Trophoblast cell (in vitro differentiated cells and primary cell): ENCODE measurements at regions not wholly inside any gene's neighbourhood (a gene's known extent, or its start where the extent isn't known, plus 50 kb on each side); places are given as distances from the start of the nearest gene placed in this dataset.

ENCODE experiments used
- DNase-seq, 2 donors: peaks; one replicate each; pipeline ENCODE4 v3.0.0-alpha.2; 2016
- H2AFZ ChIP-seq: 2 replicates; pipeline ENCODE4 v1.6.1; 2013; ENCODE audit warnings: low read length, moderate library complexity, mild to moderate bottlenecking; ENCODE audit not compliant: insufficient read depth, poor library complexity
- H2AK5ac ChIP-seq: 2 replicates; pipeline ENCODE4 v1.6.1; 2013; ENCODE audit warnings: mild to moderate bottlenecking, low read length
- H2BK120ac ChIP-seq: 2 replicates; pipeline ENCODE4 v1.6.1; 2013; ENCODE audit warnings: low read length, mild to moderate bottlenecking, moderate library complexity; ENCODE audit not compliant: insufficient read depth, poor library complexity
- H2BK12ac ChIP-seq: 2 replicates; pipeline ENCODE4 v1.6.1; 2013; ENCODE audit warnings: mild to moderate bottlenecking, low read length, moderate library complexity
- H2BK5ac ChIP-seq: 2 replicates; pipeline ENCODE4 v1.6.1; 2013; ENCODE audit warnings: low read length, low read depth, moderate library complexity, mild to moderate bottlenecking; ENCODE audit not compliant: poor library complexity
- H3K14ac ChIP-seq: 2 replicates; pipeline ENCODE4 v1.6.1; 2013; ENCODE audit warnings: mild to moderate bottlenecking, low read length
- H3K18ac ChIP-seq: 2 replicates; pipeline ENCODE4 v1.6.1; 2013; ENCODE audit warnings: mild to moderate bottlenecking, low read length
- H3K23ac ChIP-seq: 2 replicates; pipeline ENCODE4 v1.6.1; 2013; ENCODE audit warnings: low read length
- H3K27ac ChIP-seq: 2 replicates; pipeline ENCODE4 v1.5.1; 2013; ENCODE audit warnings: low read depth, mild to moderate bottlenecking, inconsistent platforms, low read length, moderate library complexity
- H3K27me3 ChIP-seq: 2 replicates; pipeline ENCODE4 v1.6.1; 2013; ENCODE audit warnings: inconsistent platforms, mild to moderate bottlenecking, low read length, moderate library complexity; ENCODE audit not compliant: insufficient read depth
- H3K36me3 ChIP-seq, 2 experiments: 1 replicate in 1 of 2; 2 replicates in 1 of 2; pipeline ENCODE4 v1.6.1; 2013; ENCODE audit warnings: low read length in 2 of 2, mild to moderate bottlenecking in 2 of 2, moderate library complexity in 1 of 2; ENCODE audit not compliant: insufficient read depth in 2 of 2, control insufficient read depth in 1 of 2
- H3K4ac ChIP-seq: 2 replicates; pipeline ENCODE4 v1.6.1; 2013; ENCODE audit warnings: low read depth, mild to moderate bottlenecking, low read length, moderate library complexity
- H3K4me1 ChIP-seq, 2 experiments: 1 replicate in 1 of 2; 2 replicates in 1 of 2; pipeline ENCODE4 v1.6.1; 2013; ENCODE audit warnings: low read length in 2 of 2, mild to moderate bottlenecking in 2 of 2, moderate library complexity in 1 of 2; ENCODE audit not compliant: insufficient read depth in 2 of 2, control insufficient read depth in 1 of 2
- H3K4me2 ChIP-seq: 2 replicates; pipeline ENCODE4 v1.6.1; 2013; ENCODE audit warnings: inconsistent platforms, mild to moderate bottlenecking, low read length, moderate library complexity
- H3K4me3 ChIP-seq: 2 replicates; pipeline ENCODE4 v1.5.1; 2013; ENCODE audit warnings: mild to moderate bottlenecking, low read depth, low read length, inconsistent platforms
- H3K79me1 ChIP-seq: one replicate; pipeline ENCODE4 v1.6.1; 2013; ENCODE audit warnings: low read length
- H3K79me2 ChIP-seq: 2 replicates; pipeline ENCODE4 v1.6.1; 2013; ENCODE audit warnings: low read length, mild to moderate bottlenecking; ENCODE audit not compliant: control insufficient read depth, insufficient read depth, poor library complexity
- H3K9ac ChIP-seq: 2 replicates; pipeline ENCODE4 v1.6.1; 2013; ENCODE audit warnings: mild to moderate bottlenecking, low read length
- H3K9me3 ChIP-seq: 2 replicates; pipeline ENCODE4 v1.6.1; 2013; ENCODE audit warnings: low read depth, mild to moderate bottlenecking, control low read depth, inconsistent platforms, low read length; ENCODE audit not compliant: insufficient read depth
- H4K12ac ChIP-seq: 2 replicates; pipeline ENCODE4 v1.6.1; 2013; ENCODE audit warnings: low read depth, mild to moderate bottlenecking, low read length, moderate library complexity
- H4K8ac ChIP-seq: 2 replicates; pipeline ENCODE4 v1.6.1; 2013; ENCODE audit warnings: low read depth, mild to moderate bottlenecking, low read length, moderate library complexity
- H4K91ac ChIP-seq: one replicate; pipeline ENCODE4 v1.6.1; 2013; ENCODE audit warnings: low read depth, mild to moderate bottlenecking, low read length, moderate library complexity
- WGBS: extraction: QIAGEN DNeasy Blood & Tissue Kit; methylation state at CpG from one replicate; pipeline ENCODE4 v1.1.7; 2013; ENCODE audit warnings: missing lambda C conversion rate; ENCODE audit not compliant: insufficient read length, insufficient coverage; ENCODE audit errors: extremely low coverage; 5-methylcytosine and 5-hydroxymethylcytosine counted together

DNA sequence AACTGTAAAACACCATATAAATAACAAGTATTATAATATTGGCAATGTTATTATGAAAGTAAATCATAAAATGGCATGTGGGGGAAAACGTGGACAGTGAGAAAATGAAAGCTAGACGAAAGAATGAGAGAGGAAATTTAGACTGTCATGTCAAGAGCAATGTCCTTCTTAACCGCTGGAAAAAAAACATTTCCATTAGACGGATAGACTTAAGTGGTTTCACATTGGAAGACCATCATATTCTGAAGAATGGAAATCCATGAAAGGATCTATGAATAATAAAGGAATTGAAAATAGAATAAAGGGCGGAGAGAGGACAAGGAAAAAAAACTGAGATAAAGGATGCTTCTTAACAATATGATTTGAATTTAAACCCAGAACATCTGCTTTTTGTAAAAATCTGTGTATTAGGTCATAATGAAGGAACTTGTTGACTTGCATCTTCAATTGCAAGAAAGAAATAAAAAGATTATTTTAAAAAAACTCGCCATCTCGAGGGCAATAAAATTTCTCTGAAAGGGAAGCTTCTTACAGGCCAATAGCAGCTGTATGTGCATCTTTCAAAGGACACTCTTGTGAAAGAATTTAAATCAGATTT is 90.6 kb downstream of the SPRY2 start:
- Histone ChIP-seq H3K4me3 (no peak overlapping the region), H3K23ac (no peak overlapping the region), H2BK120ac (no peak overlapping the region), H3K27ac (no peak overlapping the region), H3K14ac (no peak overlapping the region), H4K8ac (no peak overlapping the region), H3K18ac (no peak overlapping the region), H2AFZ (no peak overlapping the region), H3K4ac (no peak overlapping the region), H4K91ac (no peak overlapping the region), H3K79me1 (no peaks in the 10 kb centered on the region), H3K4me2 (no peak overlapping the region), H3K27me3 (no peaks in the 10 kb centered on the region), H3K9me3 (no peaks in the 10 kb centered on the region), H2BK12ac (no peak overlapping the region), H3K9ac (no peak overlapping the region), H3K79me2 (no peaks in the 10 kb centered on the region), H4K12ac (no peak overlapping the region), H3K36me3 (no peaks in the 10 kb centered on the region), H2BK5ac (no peak overlapping the region), H2AK5ac (no peak overlapping the region), H3K4me1 (no peaks in the 10 kb centered on the region)
- DNase-seq: no peak
- WGBS: no CpG with 5 or more reads among the region's 7 CpGs

DNA sequence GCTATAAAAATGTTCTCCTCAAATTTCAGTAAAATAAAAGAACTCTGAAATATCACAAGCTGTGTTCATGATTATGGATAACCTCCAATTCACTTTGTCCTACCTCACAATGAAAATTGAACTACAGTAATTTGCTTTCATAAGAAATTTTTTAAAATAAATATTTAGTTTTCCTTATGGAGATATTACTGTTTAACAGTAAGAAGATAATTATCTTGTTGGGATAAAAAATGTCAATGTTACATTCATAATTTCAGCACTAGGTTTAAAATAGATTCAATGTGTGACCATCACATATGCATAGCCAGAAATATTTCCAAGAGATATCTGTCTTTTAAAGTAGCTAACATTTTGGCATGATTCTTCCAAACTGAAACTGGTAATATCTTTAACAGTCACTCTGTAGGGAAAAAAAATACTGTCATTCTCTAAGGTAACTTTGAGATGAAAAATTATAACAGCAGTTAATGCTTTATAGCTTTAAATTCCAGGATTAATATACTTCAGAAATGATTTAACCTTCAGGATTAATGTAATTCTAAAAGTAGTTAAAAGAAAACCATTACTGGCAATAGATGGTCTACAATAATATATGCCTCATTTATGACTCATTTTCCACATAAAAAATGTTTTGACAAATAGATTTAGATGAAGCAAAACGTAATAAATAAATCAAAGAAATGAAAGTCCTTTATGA is 91.3 kb downstream of the SPRY2 start:
- Histone ChIP-seq H3K4me2 (no peak overlapping the region), H3K79me2 (no peaks in the 10 kb centered on the region), H3K27me3 (no peaks in the 10 kb centered on the region), H3K9me3 (no peaks in the 10 kb centered on the region), H2AK5ac (no peak overlapping the region), H2BK5ac (no peak overlapping the region), H4K12ac (no peak overlapping the region), H3K9ac (no peak overlapping the region), H4K91ac (no peak overlapping the region), H3K14ac (no peak overlapping the region), H4K8ac (no peak overlapping the region), H3K4me1 (no peaks in the 10 kb centered on the region), H2AFZ (no peak overlapping the region), H2BK12ac (no peak overlapping the region), H3K27ac (no peak overlapping the region), H3K4me3 (no peak overlapping the region), H3K23ac (no peak overlapping the region), H2BK120ac (no peak overlapping the region), H3K4ac (no peak overlapping the region), H3K79me1 (no peaks in the 10 kb centered on the region), H3K36me3 (no peaks in the 10 kb centered on the region), H3K18ac (no peak overlapping the region)
- no CpG with 5 or more reads among the region's 1 CpG for WGBS
- DNase-seq: no peak

DNA sequence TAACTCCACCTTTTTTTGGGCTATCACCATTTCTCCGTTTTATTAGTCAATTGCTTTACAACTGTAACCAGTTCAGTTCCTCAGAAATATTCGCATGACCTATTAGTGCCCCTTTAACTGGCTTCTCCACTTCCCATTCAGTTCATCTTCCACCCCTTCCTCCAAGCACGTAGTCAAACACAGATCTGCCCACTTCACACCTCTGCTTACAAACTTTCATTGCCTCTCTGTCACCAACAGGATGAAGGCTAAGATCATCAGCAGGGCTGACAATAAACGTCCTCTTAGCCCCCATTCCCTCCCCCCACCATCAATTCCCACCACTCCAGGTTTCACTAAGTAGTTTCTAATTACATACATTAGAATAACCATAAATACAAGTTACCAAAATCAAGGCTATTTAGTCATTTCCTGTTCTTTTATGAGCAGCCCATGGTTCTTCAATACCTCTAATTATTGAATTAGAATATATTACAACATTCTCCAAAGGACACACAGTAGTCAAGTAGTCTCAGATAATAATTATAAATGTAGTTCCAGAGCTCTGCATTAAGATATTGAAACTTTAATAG is 95.7 kb downstream of the SPRY2 start:
- no peak overlapping the region for H4K12ac ChIP-seq
- H2BK5ac ChIP-seq: no peak overlapping the region
- peaks cover 0 to 3% of the 10 kb centered on the region in 2 experiments for H3K4me1 ChIP-seq

DNA sequence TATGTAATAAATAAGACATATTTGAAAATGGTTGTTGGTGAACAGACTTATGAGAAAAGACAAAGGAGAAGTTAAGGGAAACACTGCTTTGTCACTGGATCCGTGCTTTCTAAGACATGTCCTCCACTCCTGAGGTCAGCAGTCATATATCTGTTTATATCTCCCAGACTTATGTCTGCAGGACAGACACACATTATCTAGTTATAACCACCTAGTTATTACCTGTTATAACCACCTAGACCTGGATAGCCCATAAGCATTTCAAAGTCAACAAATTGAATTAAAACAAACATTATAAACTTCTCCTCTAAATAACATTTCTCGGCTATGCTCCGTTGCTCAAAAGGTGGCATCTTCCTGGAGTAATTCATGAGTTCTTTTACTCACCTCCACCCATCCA is 96.4 kb downstream of the SPRY2 start:
- H3K14ac ChIP-seq: no peak overlapping the region
- peaks cover 2% of the 10 kb centered on the region for H3K79me2 ChIP-seq
- H4K8ac ChIP-seq: no peak overlapping the region
- H3K4me3 ChIP-seq: no peak overlapping the region
- no peaks in the 10 kb centered on the region for H3K9me3 ChIP-seq
- H3K9ac ChIP-seq: no peak overlapping the region
- H4K91ac ChIP-seq: no peak overlapping the region
- H3K4ac ChIP-seq: no peak overlapping the region
- no peak overlapping the region for H2AFZ ChIP-seq
- no peak for DNase-seq
- H3K4me2 ChIP-seq: no peak overlapping the region
- H3K79me1 ChIP-seq: peaks cover 4% of the 10 kb centered on the region
- no peak overlapping the region for H3K18ac ChIP-seq
- no peak overlapping the region for H2BK5ac ChIP-seq
- peaks cover 0 to 3% of the 10 kb centered on the region in 2 experiments for H3K4me1 ChIP-seq
- no peak overlapping the region for H2AK5ac ChIP-seq
- no peak overlapping the region for H3K27ac ChIP-seq
- no peak overlapping the region for H2BK12ac ChIP-seq
- no CpG with 5 or more reads among the region's 3 CpGs for WGBS
- no peak overlapping the region for H2BK120ac ChIP-seq
- no peaks in the 10 kb centered on the region for H3K27me3 ChIP-seq
- no peaks in the 10 kb centered on the region for H3K36me3 ChIP-seq
- H3K23ac ChIP-seq: no peak overlapping the region
- H4K12ac ChIP-seq: no peak overlapping the region

More for the DNA sequence above, 95.7 kb downstream of the SPRY2 start:
- Histone ChIP-seq H4K8ac (no peak overlapping the region), H3K79me2 (peaks cover 2% of the 10 kb centered on the region), H2AK5ac (no peak overlapping the region), H3K14ac (no peak overlapping the region), H3K27ac (no peak overlapping the region), H3K79me1 (peaks cover 4% of the 10 kb centered on the region), H3K36me3 (no peaks in the 10 kb centered on the region), H3K9me3 (no peaks in the 10 kb centered on the region), H3K4ac (no peak overlapping the region), H3K23ac (no peak overlapping the region), H2BK120ac (no peak overlapping the region), H3K27me3 (no peaks in the 10 kb centered on the region), H3K18ac (no peak overlapping the region), H2AFZ (no peak overlapping the region), H3K9ac (no peak overlapping the region), H3K4me3 (no peak overlapping the region), H4K91ac (no peak overlapping the region), H3K4me2 (no peak overlapping the region), H2BK12ac (no peak overlapping the region)
- no CpG with 5 or more reads among the region's 4 CpGs for WGBS
- no peak for DNase-seq
